Ovary (tissue), 3 donors: ENCODE measurements at regions not wholly inside any gene's neighbourhood (a gene's known extent, or its start where the extent isn't known, plus 50 kb on each side); places are given as distances from the start of the nearest gene placed in this dataset.

Source experiments
- EP300 ChIP-seq: sonication (generic); formaldehyde crosslinking; IDR thresholded peaks from one replicate; pipeline ENCODE4 v1.6.1; 2017; ENCODE audit warnings: antibody characterized with exemption
- POLR2A ChIP-seq: fragments of 450-650 bp; IDR thresholded peaks from one replicate; pipeline ENCODE4 v1.6.1; 2017; ENCODE audit warnings: antibody characterized with exemption, mild to moderate bottlenecking, moderate library complexity
- TF ChIP-seq, protein P1 (sequence below), 3 donors: fragments of 450-650 bp in 2 of 3; fragments of 200-600 bp in 1 of 3; IDR thresholded peaks; one replicate each; pipeline versions ENCODE4 v1.5.1 to v1.8.0; 2016 to 2022; ENCODE audit warnings: antibody characterized with exemption in 3 of 3, mild to moderate bottlenecking in 1 of 3
- donor health status: DM: no; HTN: no; CAD: no.

DNA sequence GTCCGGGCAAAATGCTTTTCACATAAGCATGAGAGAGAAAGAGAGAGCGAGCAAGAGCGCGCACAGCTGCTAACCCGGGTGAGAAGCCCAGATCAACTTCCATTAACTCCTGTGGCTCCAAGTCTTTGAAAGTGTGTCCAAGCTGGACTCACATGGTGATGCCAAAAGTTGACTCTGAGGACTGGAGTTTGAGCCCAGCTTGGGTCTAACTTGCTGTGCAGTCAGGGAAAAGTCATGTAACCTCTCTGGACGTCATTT is 357.2 kb upstream of the SULF2 start:
- TF ChIP-seq, protein P1, sequence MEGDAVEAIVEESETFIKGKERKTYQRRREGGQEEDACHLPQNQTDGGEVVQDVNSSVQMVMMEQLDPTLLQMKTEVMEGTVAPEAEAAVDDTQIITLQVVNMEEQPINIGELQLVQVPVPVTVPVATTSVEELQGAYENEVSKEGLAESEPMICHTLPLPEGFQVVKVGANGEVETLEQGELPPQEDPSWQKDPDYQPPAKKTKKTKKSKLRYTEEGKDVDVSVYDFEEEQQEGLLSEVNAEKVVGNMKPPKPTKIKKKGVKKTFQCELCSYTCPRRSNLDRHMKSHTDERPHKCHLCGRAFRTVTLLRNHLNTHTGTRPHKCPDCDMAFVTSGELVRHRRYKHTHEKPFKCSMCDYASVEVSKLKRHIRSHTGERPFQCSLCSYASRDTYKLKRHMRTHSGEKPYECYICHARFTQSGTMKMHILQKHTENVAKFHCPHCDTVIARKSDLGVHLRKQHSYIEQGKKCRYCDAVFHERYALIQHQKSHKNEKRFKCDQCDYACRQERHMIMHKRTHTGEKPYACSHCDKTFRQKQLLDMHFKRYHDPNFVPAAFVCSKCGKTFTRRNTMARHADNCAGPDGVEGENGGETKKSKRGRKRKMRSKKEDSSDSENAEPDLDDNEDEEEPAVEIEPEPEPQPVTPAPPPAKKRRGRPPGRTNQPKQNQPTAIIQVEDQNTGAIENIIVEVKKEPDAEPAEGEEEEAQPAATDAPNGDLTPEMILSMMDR (IDR thresholded peaks at IDR 0.05), result no peak
- TF ChIP-seq EP300 (no peak), POLR2A (no peak)
